Panc1 (cell line): ENCODE measurements at regions not wholly inside any gene's neighbourhood (a gene's known extent, or its start where the extent isn't known, plus 50 kb on each side); places are given as distances from the start of the nearest gene placed in this dataset.

Experiments used
- CTCF ChIP-seq: fragments of 450-650 bp; IDR thresholded peaks from 2 replicates; pipeline ENCODE4 v1.5.1; 2017; ENCODE audit warnings: mild to moderate bottlenecking
- POLR2AphosphoS5 ChIP-seq: IDR thresholded peaks from 2 replicates; pipeline ENCODE4 v1.6.1; 2012; ENCODE audit warnings: mild to moderate bottlenecking, low read depth, low read length, moderate library complexity

GRCh38 chr10:9657530-9657929 lies 1360.1 kb upstream of the CELF2 start:
- TF ChIP-seq CTCF = no peak
- TF ChIP-seq POLR2AphosphoS5 = no peak
